ENCODE measurements at regions not wholly inside any gene's neighbourhood (a gene's known extent, or its start where the extent isn't known, plus 50 kb on each side); places are given as distances from the start of the nearest gene placed in this dataset.

- WGBS, 2 donors: 95 to 96% methylated on average over 10 of the region's 10 CpGs
- TF ChIP-seq POLR2A (IDR thresholded peaks at IDR 0.05) (no peak), POLR2AphosphoS5 (IDR thresholded peaks at IDR 0.05) (no peak), EP300 (IDR thresholded peaks at IDR 0.05) (no peak), CTCF (IDR thresholded peaks at IDR 0.05) (no peak)
- intact Hi-C loops (cut with DNase I): no loop called here
- H3K9me3 ChIP-seq: no peaks in the 10 kb centered on the region
- H3K4me1 ChIP-seq: no peaks in the 10 kb centered on the region
- no peak overlapping the region for H3K27ac ChIP-seq
- no peak for DNase-seq
- H3K36me3 ChIP-seq: no peaks in the 10 kb centered on the region
- no peaks in the 10 kb centered on the region for H3K27me3 ChIP-seq
- H3K4me3 ChIP-seq: no peak overlapping the region
Observed at GRCh38 chr6:109920911-109921310, 57.2 kb upstream of the GPR6 start.

GRCh38 chr6:109922851-109923250 is 55.3 kb upstream of the GPR6 start:
- 8 to 25% methylated on average over 4 of the region's 4 CpGs for WGBS, 2 donors
- TF ChIP-seq POLR2A (IDR thresholded peaks at IDR 0.05) (no peak), POLR2AphosphoS5 (IDR thresholded peaks at IDR 0.05) (no peak), CTCF (IDR thresholded peaks at IDR 0.05) (no peak), EP300 (IDR thresholded peaks at IDR 0.05) (no peak)
- H3K27me3 ChIP-seq: no peaks in the 10 kb centered on the region
- no peak overlapping the region for H3K4me3 ChIP-seq
- intact Hi-C loops (cut with DNase I): no loop called here
- DNase-seq: no peak
- no peaks in the 10 kb centered on the region for H3K9me3 ChIP-seq
- H3K36me3 ChIP-seq: no peaks in the 10 kb centered on the region
- H3K4me1 ChIP-seq: no peaks in the 10 kb centered on the region
- H3K27ac ChIP-seq: no peak overlapping the region

DNA sequence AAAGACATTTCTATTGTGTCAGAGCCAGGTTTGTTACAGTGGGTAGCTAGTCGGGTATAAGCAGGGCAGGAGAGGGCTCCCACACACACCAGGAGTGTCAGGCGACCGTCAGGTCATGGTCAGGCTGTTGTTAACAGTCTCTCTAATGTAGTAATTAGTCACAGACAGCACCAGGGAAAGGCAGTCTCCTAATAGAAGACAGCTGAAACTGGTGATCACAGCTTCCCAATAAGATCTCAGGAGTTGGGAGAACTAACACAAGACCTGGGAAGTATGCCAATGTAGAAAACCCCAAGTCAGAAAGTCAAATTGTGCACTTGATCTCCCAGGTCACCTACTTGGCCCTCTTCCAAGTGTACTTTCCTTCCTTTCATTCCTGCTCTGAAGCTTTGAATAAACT is 53.0 kb upstream of the GPR6 start:
- 51 to 68% methylated on average over 3 of the region's 3 CpGs for WGBS, 2 donors
- TF ChIP-seq POLR2A (IDR thresholded peaks at IDR 0.05) (no peak), POLR2AphosphoS5 (IDR thresholded peaks at IDR 0.05) (no peak), EP300 (IDR thresholded peaks at IDR 0.05) (no peak), CTCF (IDR thresholded peaks at IDR 0.05) (no peak)
- DNase-seq: no peak
- intact Hi-C loops (cut with DNase I): no loop called here
- Histone ChIP-seq H3K27ac (no peak overlapping the region), H3K36me3 (no peaks in the 10 kb centered on the region), H3K9me3 (no peaks in the 10 kb centered on the region), H3K4me3 (no peak overlapping the region), H3K27me3 (no peaks in the 10 kb centered on the region), H3K4me1 (no peaks in the 10 kb centered on the region)

GRCh38 chr6:109927052-109927451 is 51.1 kb upstream of the GPR6 start:
- Histone ChIP-seq H3K4me1 (no peaks in the 10 kb centered on the region), H3K27me3 (no peaks in the 10 kb centered on the region), H3K27ac (no peak overlapping the region), H3K4me3 (no peak overlapping the region), H3K9me3 (no peaks in the 10 kb centered on the region), H3K36me3 (no peaks in the 10 kb centered on the region)
- TF ChIP-seq POLR2AphosphoS5 (IDR thresholded peaks at IDR 0.05) (no peak), POLR2A (IDR thresholded peaks at IDR 0.05) (no peak), EP300 (IDR thresholded peaks at IDR 0.05) (no peak), CTCF (IDR thresholded peaks at IDR 0.05) (no peak)
- 89 to 93% methylated on average over 1 of the region's 1 CpG for WGBS, 2 donors
- intact Hi-C loops (cut with DNase I): no loop called here
- DNase-seq: no peak
